HepG2 (cell line): ENCODE measurements at regions not wholly inside any gene's neighbourhood (a gene's known extent, or its start where the extent isn't known, plus 50 kb on each side); places are given as distances from the start of the nearest gene placed in this dataset.

Experiments used
- ATAC-seq: fragments of 200-7000 bp; cut with Tn5 transposase; 3 replicates; pipeline ENCODE4 v1.9.1; 2020; ENCODE audit warnings: mild to moderate bottlenecking, moderate library complexity
- BruUV-seq: library from RNA; stranded (reverse); fragments of 400-500 nt; replicated peaks from 2 replicates; lab custom pipeline; 2021; lab: Mats Ljungman, UMichigan
- CTCF ChIA-PET: fragments of 300-600 bp; formaldehyde crosslinking; extraction: SDS; loops from one replicate; lab custom pipeline; 2021; ENCODE audit warnings: low total read pairs, inconsistent platforms, low intra/inter-chr PET ratio; lab: Yijun Ruan, JAX
- POLR2A ChIA-PET: fragments of 350-600 bp; sonication (Branson Sonifier 250); formaldehyde crosslinking; loops from one replicate; lab custom pipeline; 2020; ENCODE audit warnings: antibody characterized with exemption, inconsistent platforms; lab: Yijun Ruan, JAX
- DNase-seq: peaks from one replicate; pipeline ENCODE4 v3.0.0-alpha.2; 2015; ENCODE audit warnings: low spot score
- FAIRE-seq: peaks from 3 replicates; lab custom pipeline; 2011; peaks lifted over from hg19 to GRCh38; lab: Jason Lieb, UNC
- H2AFZ ChIP-seq: one replicate; pipeline ENCODE4 v1.6.1; 2011; ENCODE audit warnings: low read length, inconsistent platforms
- H3K27ac ChIP-seq: fragments of 300-600 bp; 3 replicates; pipeline ENCODE4 v1.8.0; 2011; ENCODE audit warnings: mixed run types, mild to moderate bottlenecking, mixed read lengths, low read length, inconsistent platforms; ENCODE audit not compliant: insufficient read depth; ENCODE audit errors: extremely low read length
- H3K27me3 ChIP-seq, 2 experiments: fragments of 200-600 bp in 1 of 2; 2 replicates in 1 of 2; 3 replicates in 1 of 2; pipeline versions ENCODE4 v1.6.0 to v1.8.0; 2011; ENCODE audit warnings: low read length in 2 of 2, mild to moderate bottlenecking in 2 of 2, moderate library complexity in 2 of 2, inconsistent platforms in 1 of 2; ENCODE audit not compliant: insufficient read depth in 2 of 2, control insufficient read depth in 1 of 2
- H3K36me3 ChIP-seq, 2 experiments: fragments of 200-600 bp in 1 of 2; replicated peaks in 1 of 2; 2 replicates in 1 of 2; 3 replicates in 1 of 2; pipeline versions ENCODE4 v1.5.1 to v1.8.0; 2011; ENCODE audit warnings: low read length in 2 of 2, inconsistent platforms in 1 of 2; ENCODE audit not compliant: insufficient read depth in 2 of 2, control insufficient read depth in 1 of 2
- H3K4me1 ChIP-seq: 2 replicates; pipeline ENCODE4 v1.5.1; 2012; ENCODE audit warnings: low read length, inconsistent platforms; ENCODE audit not compliant: insufficient read depth
- H3K4me2 ChIP-seq: 2 replicates; pipeline ENCODE4 v1.6.0; 2011; ENCODE audit warnings: low read depth, low read length, inconsistent platforms
- H3K4me3 ChIP-seq, 3 experiments: fragments of 200-600 bp in 1 of 3; sonication (generic), shearing (Covaris generic) in 1 of 3; replicated peaks in 1 of 3; 2 replicates each; pipeline ENCODE4 v1.5.1; 2011 to 2016; ENCODE audit warnings: low read length in 3 of 3, inconsistent platforms in 2 of 3, low read depth in 2 of 3, mild to moderate bottlenecking in 2 of 3, control low read depth in 1 of 3, mixed read lengths in 1 of 3; ENCODE audit not compliant: insufficient read depth in 1 of 3
- H3K79me2 ChIP-seq: one replicate; pipeline ENCODE4 v1.6.1; 2011; ENCODE audit warnings: low read length, inconsistent platforms; ENCODE audit not compliant: insufficient read depth
- H3K9ac ChIP-seq: 2 replicates; pipeline ENCODE4 v1.6.0; 2011; ENCODE audit warnings: mild to moderate bottlenecking, low read depth, low read length, inconsistent platforms; ENCODE audit not compliant: insufficient read depth
- H3K9me3 ChIP-seq: 2 replicates; pipeline ENCODE4 v1.5.1; 2012; ENCODE audit warnings: mild to moderate bottlenecking, low read length
- H4K20me1 ChIP-seq: 2 replicates; pipeline ENCODE4 v1.6.0; 2011; ENCODE audit warnings: inconsistent platforms, mild to moderate bottlenecking, low read length, moderate library complexity; ENCODE audit not compliant: insufficient read depth
- ASH2L ChIP-seq: fragments of 300-600, 200-600 bp; sonication (generic); IDR thresholded peaks from 2 replicates; pipeline ENCODE4 v1.7.0; 2017; ENCODE audit warnings: low read depth, mild to moderate bottlenecking, moderate library complexity, mixed read lengths, low read length; ENCODE audit not compliant: insufficient read length
- ATF7-NPFF ChIP-seq: sonication (generic); formaldehyde crosslinking; IDR thresholded peaks from 2 replicates; pipeline ENCODE4 v1.8.1; 2023; ENCODE audit warnings: mild to moderate bottlenecking, low read depth, missing genetic modification reagents, moderate library complexity
- GZF1 ChIP-seq: sonication (generic); formaldehyde crosslinking; IDR thresholded peaks from 2 replicates; pipeline ENCODE4 v1.5.1; 2020; ENCODE audit warnings: mild to moderate bottlenecking, missing genetic modification reagents
- KDM6A ChIP-seq: IDR thresholded peaks from 2 replicates; pipeline ENCODE4 v1.6.1; 2016; ENCODE audit warnings: low read depth
- MEIS2 ChIP-seq: sonication (generic); formaldehyde crosslinking; IDR thresholded peaks from 2 replicates; pipeline ENCODE4 v1.9.0; 2021; ENCODE audit warnings: mild to moderate bottlenecking, missing genetic modification reagents
- NFAT5 ChIP-seq: sonication (generic); formaldehyde crosslinking; IDR thresholded peaks from 2 replicates; pipeline ENCODE4 v1.4.0; 2020; ENCODE audit warnings: missing genetic modification reagents
- NR1H2 ChIP-seq: sonication (generic); formaldehyde crosslinking; IDR thresholded peaks from 2 replicates; pipeline ENCODE4 v1.8.1; 2022; ENCODE audit warnings: low read depth, missing genetic modification reagents, borderline replicate concordance
- PITX1 ChIP-seq: sonication (generic); formaldehyde crosslinking; IDR thresholded peaks from 2 replicates; pipeline ENCODE4 v1.5.1; 2020; ENCODE audit warnings: mild to moderate bottlenecking, missing genetic modification reagents
- RAD21 ChIP-seq: fragments of 450-650 bp; formaldehyde crosslinking; IDR thresholded peaks from 2 replicates; pipeline ENCODE4 v1.5.0; 2020; ENCODE audit warnings: mild to moderate bottlenecking
- RARG ChIP-seq: sonication (generic); formaldehyde crosslinking; IDR thresholded peaks from 2 replicates; pipeline ENCODE4 v1.4.0; 2020; ENCODE audit warnings: low read depth, mild to moderate bottlenecking, missing genetic modification reagents
- RBM39 ChIP-seq: fragments of 200-400 bp; formaldehyde crosslinking; IDR thresholded peaks from one replicate; pipeline ENCODE4 v1.6.1; 2018; ENCODE audit warnings: antibody characterized with exemption, mild to moderate bottlenecking, low read depth, low read length; ENCODE audit not compliant: poor library complexity, severe bottlenecking
- RXRA ChIP-seq: sonication (generic); formaldehyde crosslinking; IDR thresholded peaks from 2 replicates; pipeline ENCODE4 v1.5.1; 2020; ENCODE audit warnings: missing genetic modification reagents
- SCMH1 ChIP-seq: sonication (generic); formaldehyde crosslinking; IDR thresholded peaks from 2 replicates; pipeline ENCODE4 v1.9.0; 2021; ENCODE audit warnings: missing genetic modification reagents, mild to moderate bottlenecking, borderline replicate concordance
- SIN3A ChIP-seq: IDR thresholded peaks from 2 replicates; pipeline ENCODE4 v1.6.1; 2011; ENCODE audit warnings: low read depth, mild to moderate bottlenecking, control low read depth, low read length, borderline replicate concordance
- SUZ12 ChIP-seq: fragments of 150-350 bp; IDR thresholded peaks from 2 replicates; pipeline ENCODE4 v1.6.1; 2014; ENCODE audit warnings: low read depth, low read length
- TRAFD1 ChIP-seq: sonication (generic); formaldehyde crosslinking; IDR thresholded peaks from 2 replicates; pipeline ENCODE4 v1.5.1; 2020; ENCODE audit warnings: missing genetic modification reagents, mild to moderate bottlenecking, borderline replicate concordance
- UBTF ChIP-seq: sonication (generic); formaldehyde crosslinking; IDR thresholded peaks from 2 replicates; pipeline ENCODE4 v1.4.0; 2020; ENCODE audit warnings: mild to moderate bottlenecking, missing genetic modification reagents
- ZFY ChIP-seq: sonication (generic); formaldehyde crosslinking; IDR thresholded peaks from 2 replicates; pipeline ENCODE4 v1.4.0; 2020; ENCODE audit warnings: missing genetic modification reagents
- WGBS: methylation state at CpG from one replicate; pipeline ENCODE4 v1.1.6; 2017; ENCODE audit warnings: low lambda C conversion rate; 5-methylcytosine and 5-hydroxymethylcytosine counted together
- in situ Hi-C: cut with HindIII; loops from 2 replicates; pipeline ENCODE4 v1.10.0; 2017; ENCODE audit warnings: low pct_unique_long_range_greater_than_20kb; ENCODE audit not compliant: extremely low pct_ligation_motif_present
- intact Hi-C: fragments of 100-400 bp; cut with micrococcal nuclease; formaldehyde crosslinking; loops from one replicate; pipeline ENCODE4 v1.10.0; 2022; ENCODE audit not compliant: unreplicated experiment

GRCh38 chrX:94414746-94415145 lies 740.7 kb downstream of the FAM133A start:
- FAIRE-seq = no peak
- Histone ChIP-seq H3K27me3 (no peaks in the 10 kb centered on the region), H3K79me2 (no peaks in the 10 kb centered on the region), H3K4me2 (no peak overlapping the region), H2AFZ (no peak overlapping the region), H3K9me3 (no peaks in the 10 kb centered on the region), H3K27ac (no peak overlapping the region), H3K9ac (no peak overlapping the region), H4K20me1 (no peaks in the 10 kb centered on the region), H3K4me3 (no peak overlapping the region), H3K36me3 (no peaks in the 10 kb centered on the region), H3K4me1 (no peaks in the 10 kb centered on the region)
- BruUV-seq = no TSS peak
- WGBS = 60% methylated on average over 2 of the region's 4 CpGs
- intact Hi-C loops = no loop called here
- no peak for DNase-seq
- ATAC-seq = no peak
- CTCF ChIA-PET = no interaction called here
- POLR2A ChIA-PET = no interaction called here
- in situ Hi-C loops = no loop called here
- TF ChIP-seq UBTF (CRISPR knock-in tag) = no peak
- TF ChIP-seq RAD21 (CRISPR knock-in tag) = no peak
- no peak for TF ChIP-seq ZFY
- no peak for TF ChIP-seq SIN3A
- no peak for TF ChIP-seq PITX1
- no peak for TF ChIP-seq GZF1 (CRISPR knock-in tag)
- no peak for TF ChIP-seq NFAT5
- no peak for TF ChIP-seq ASH2L
- no peak for TF ChIP-seq RBM39
- no peak for TF ChIP-seq ATF7-NPFF
- TF ChIP-seq SCMH1 (CRISPR knock-in tag) = no peak
- TF ChIP-seq TRAFD1 = no peak
- no peak for TF ChIP-seq RXRA (CRISPR knock-in tag)
- no peak for TF ChIP-seq RARG (CRISPR knock-in tag)
- TF ChIP-seq MEIS2 (CRISPR knock-in tag) = no peak
- no peak for TF ChIP-seq NR1H2 (CRISPR knock-in tag)
- TF ChIP-seq SUZ12 = no peak
- TF ChIP-seq KDM6A (CRISPR knock-in tag) = no peak
